Astrocyte (in vitro differentiated cells and primary cell): ENCODE measurements at regions not wholly inside any gene's neighbourhood (a gene's known extent, or its start where the extent isn't known, plus 50 kb on each side); places are given as distances from the start of the nearest gene placed in this dataset.

Source experiments
- DNase-seq: peaks from one replicate; pipeline ENCODE4 v3.0.0-alpha.2; 2010; ENCODE audit warnings: low read depth
- FAIRE-seq: peaks from 2 replicates; lab custom pipeline; 2011; peaks lifted over from hg19 to GRCh38; lab: Jason Lieb, UNC
- H2AFZ ChIP-seq: 2 replicates; pipeline ENCODE4 v1.6.0; 2012; ENCODE audit warnings: low read depth, low read length, inconsistent platforms
- H3K27ac ChIP-seq: 2 replicates; pipeline ENCODE4 v1.5.1; 2011; ENCODE audit warnings: low read depth, low read length, inconsistent platforms
- H3K27me3 ChIP-seq: 2 replicates; pipeline ENCODE4 v1.6.0; 2011; ENCODE audit warnings: low read length, inconsistent platforms; ENCODE audit not compliant: insufficient read depth
- H3K36me3 ChIP-seq: 2 replicates; pipeline ENCODE4 v1.5.1; 2011; ENCODE audit warnings: low read length, inconsistent platforms; ENCODE audit not compliant: insufficient read depth
- H3K4me1 ChIP-seq: 2 replicates; pipeline ENCODE4 v1.5.1; 2011; ENCODE audit warnings: low read length, inconsistent platforms; ENCODE audit not compliant: insufficient read depth
- H3K4me2 ChIP-seq: 2 replicates; pipeline ENCODE4 v1.6.0; 2012; ENCODE audit warnings: low read length, inconsistent platforms
- H3K4me3 ChIP-seq: 2 replicates; pipeline ENCODE4 v1.5.1; 2011; ENCODE audit warnings: low read depth, mild to moderate bottlenecking, low read length, inconsistent platforms; ENCODE audit not compliant: insufficient read depth
- H3K79me2 ChIP-seq: 2 replicates; pipeline ENCODE4 v1.6.0; 2012; ENCODE audit warnings: mild to moderate bottlenecking, low read length, inconsistent platforms; ENCODE audit not compliant: insufficient read depth
- H3K9ac ChIP-seq: 2 replicates; pipeline ENCODE4 v1.6.0; 2012; ENCODE audit warnings: mild to moderate bottlenecking, low read length, inconsistent platforms
- H3K9me3 ChIP-seq: 2 replicates; pipeline ENCODE4 v1.5.1; 2012; ENCODE audit warnings: low read depth, mild to moderate bottlenecking, low read length, inconsistent platforms; ENCODE audit not compliant: insufficient read depth
- H4K20me1 ChIP-seq: 2 replicates; pipeline ENCODE4 v1.6.0; 2012; ENCODE audit warnings: low read length, inconsistent platforms; ENCODE audit not compliant: insufficient read depth
- H3K27ac Mint-ChIP-seq: one replicate; pipeline ENCODE4 v1.8.0; 2021; ENCODE audit warnings: mild to moderate bottlenecking, mixed read lengths; ENCODE audit not compliant: unreplicated experiment
- H3K27me3 Mint-ChIP-seq: one replicate; pipeline ENCODE4 v1.8.0; 2021; ENCODE audit warnings: low read depth, mixed read lengths; ENCODE audit not compliant: unreplicated experiment
- H3K36me3 Mint-ChIP-seq: one replicate; pipeline ENCODE4 v1.8.0; 2021; ENCODE audit warnings: low read depth, mixed read lengths; ENCODE audit not compliant: unreplicated experiment
- H3K4me1 Mint-ChIP-seq: one replicate; pipeline ENCODE4 v1.8.0; 2021; ENCODE audit warnings: low read depth, mixed read lengths; ENCODE audit not compliant: unreplicated experiment
- H3K4me3 Mint-ChIP-seq: one replicate; pipeline ENCODE4 v1.8.0; 2021; ENCODE audit warnings: mild to moderate bottlenecking, moderate library complexity, mixed read lengths; ENCODE audit not compliant: unreplicated experiment
- H3K9me3 Mint-ChIP-seq: one replicate; pipeline ENCODE4 v1.8.0; 2021; ENCODE audit warnings: mild to moderate bottlenecking, mixed read lengths; ENCODE audit not compliant: unreplicated experiment
- CTCF ChIP-seq: IDR thresholded peaks from 2 replicates; pipeline ENCODE4 v1.5.1; 2011; ENCODE audit warnings: low read depth, mild to moderate bottlenecking, inconsistent platforms, low read length, moderate library complexity; ENCODE audit not compliant: insufficient read depth
- EZH2 ChIP-seq: IDR thresholded peaks from 2 replicates; pipeline ENCODE4 v1.6.1; 2012; ENCODE audit warnings: mild to moderate bottlenecking, low read length, inconsistent platforms; ENCODE audit not compliant: insufficient read depth

- H3K27me3 Mint-ChIP-seq: peaks cover 30% of the 10 kb centered on the region
- Histone ChIP-seq H3K9me3 (no peaks in the 10 kb centered on the region), H3K36me3 (no peaks in the 10 kb centered on the region), H3K9ac (peak overlapping the region; percentile 42), H3K4me3 (no peak overlapping the region), H3K4me1 (peaks cover 29% of the 10 kb centered on the region), H3K27me3 (no peaks in the 10 kb centered on the region), H3K4me2 (peak overlapping the region; percentile 51), H3K27ac (peak overlapping the region; percentile 60), H2AFZ (peak overlapping the region; percentile 7), H3K79me2 (no peaks in the 10 kb centered on the region), H4K20me1 (no peaks in the 10 kb centered on the region)
- FAIRE-seq (no peak), DNase-seq (peak; percentile 94)
- H3K4me1 Mint-ChIP-seq: peaks cover 7% of the 10 kb centered on the region
- no peak for TF ChIP-seq CTCF
- no peak for TF ChIP-seq EZH2
- no peaks in the 10 kb centered on the region for H3K9me3 Mint-ChIP-seq
- H3K4me3 Mint-ChIP-seq: no peak overlapping the region
- H3K27ac Mint-ChIP-seq: no peak overlapping the region
- H3K36me3 Mint-ChIP-seq: no peaks in the 10 kb centered on the region
Observed at GRCh38 chr20:50312682-50313521, 122.3 kb downstream of the CEBPB start.

DNA sequence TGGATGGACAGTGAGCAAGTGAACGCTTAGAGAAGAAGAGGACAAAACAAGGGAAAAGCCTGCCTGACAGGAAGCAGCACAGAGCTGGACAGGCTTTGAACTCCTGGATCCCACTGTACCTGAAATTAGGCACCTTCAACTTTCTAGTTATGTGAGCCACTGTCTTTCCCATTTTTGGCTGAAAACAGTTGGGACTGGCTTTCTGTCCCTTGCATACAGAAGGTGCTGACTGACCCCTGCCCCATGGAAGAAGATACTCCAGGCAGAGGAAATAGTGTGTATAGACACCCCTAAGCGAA lies 122.8 kb downstream of the CEBPB start:
- H3K27me3 Mint-ChIP-seq: peaks cover 30% of the 10 kb centered on the region
- peak overlapping the region; percentile 26 for H3K27ac Mint-ChIP-seq
- H3K79me2 ChIP-seq: no peaks in the 10 kb centered on the region

More for the DNA sequence above, 122.8 kb downstream of the CEBPB start:
- no peak overlapping the region for H2AFZ ChIP-seq
- peaks cover 3% of the 10 kb centered on the region for H3K4me1 Mint-ChIP-seq
- H3K9me3 ChIP-seq: no peaks in the 10 kb centered on the region
- no peak for TF ChIP-seq EZH2
- TF ChIP-seq CTCF: no peak
- no peak overlapping the region for H3K4me3 Mint-ChIP-seq
- peak overlapping the region; percentile 51 for H3K4me2 ChIP-seq
- no peak for DNase-seq
- no peaks in the 10 kb centered on the region for H3K36me3 ChIP-seq
- H3K4me3 ChIP-seq: no peak overlapping the region
- FAIRE-seq: no peak
- peak overlapping the region; percentile 60 for H3K27ac ChIP-seq
- H3K4me1 ChIP-seq: peaks cover 24% of the 10 kb centered on the region
- H3K9ac ChIP-seq: no peak overlapping the region
- no peaks in the 10 kb centered on the region for H3K27me3 ChIP-seq
- H4K20me1 ChIP-seq: no peaks in the 10 kb centered on the region
- H3K36me3 Mint-ChIP-seq: peaks cover 3% of the 10 kb centered on the region
- H3K9me3 Mint-ChIP-seq: peaks cover under 1% of the 10 kb centered on the region
